ENCODE measurements at regions not wholly inside any gene's neighbourhood (a gene's known extent, or its start where the extent isn't known, plus 50 kb on each side); places are given as distances from the start of the nearest gene placed in this dataset.

DNA sequence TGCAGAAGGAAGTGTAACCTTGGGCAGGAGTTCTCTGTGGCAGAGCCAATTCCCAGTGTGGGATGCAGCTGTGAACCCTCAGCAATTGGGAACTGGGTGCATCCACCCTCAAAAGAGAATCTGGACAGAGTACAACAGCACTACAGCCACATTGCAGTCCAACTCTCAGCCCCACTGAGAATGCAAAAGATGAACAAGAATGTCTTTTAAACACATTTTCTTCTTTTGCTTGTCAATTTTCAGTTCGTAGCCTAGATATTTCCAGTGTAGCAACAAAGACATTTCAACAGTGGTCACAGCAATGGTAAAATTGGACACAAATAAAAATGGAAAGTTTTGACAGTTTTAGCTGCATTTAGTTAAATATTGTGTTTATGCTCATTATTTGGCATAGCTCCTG is 114.0 kb upstream of the APP start (continued):
- TF ChIP-seq, protein P1, sequence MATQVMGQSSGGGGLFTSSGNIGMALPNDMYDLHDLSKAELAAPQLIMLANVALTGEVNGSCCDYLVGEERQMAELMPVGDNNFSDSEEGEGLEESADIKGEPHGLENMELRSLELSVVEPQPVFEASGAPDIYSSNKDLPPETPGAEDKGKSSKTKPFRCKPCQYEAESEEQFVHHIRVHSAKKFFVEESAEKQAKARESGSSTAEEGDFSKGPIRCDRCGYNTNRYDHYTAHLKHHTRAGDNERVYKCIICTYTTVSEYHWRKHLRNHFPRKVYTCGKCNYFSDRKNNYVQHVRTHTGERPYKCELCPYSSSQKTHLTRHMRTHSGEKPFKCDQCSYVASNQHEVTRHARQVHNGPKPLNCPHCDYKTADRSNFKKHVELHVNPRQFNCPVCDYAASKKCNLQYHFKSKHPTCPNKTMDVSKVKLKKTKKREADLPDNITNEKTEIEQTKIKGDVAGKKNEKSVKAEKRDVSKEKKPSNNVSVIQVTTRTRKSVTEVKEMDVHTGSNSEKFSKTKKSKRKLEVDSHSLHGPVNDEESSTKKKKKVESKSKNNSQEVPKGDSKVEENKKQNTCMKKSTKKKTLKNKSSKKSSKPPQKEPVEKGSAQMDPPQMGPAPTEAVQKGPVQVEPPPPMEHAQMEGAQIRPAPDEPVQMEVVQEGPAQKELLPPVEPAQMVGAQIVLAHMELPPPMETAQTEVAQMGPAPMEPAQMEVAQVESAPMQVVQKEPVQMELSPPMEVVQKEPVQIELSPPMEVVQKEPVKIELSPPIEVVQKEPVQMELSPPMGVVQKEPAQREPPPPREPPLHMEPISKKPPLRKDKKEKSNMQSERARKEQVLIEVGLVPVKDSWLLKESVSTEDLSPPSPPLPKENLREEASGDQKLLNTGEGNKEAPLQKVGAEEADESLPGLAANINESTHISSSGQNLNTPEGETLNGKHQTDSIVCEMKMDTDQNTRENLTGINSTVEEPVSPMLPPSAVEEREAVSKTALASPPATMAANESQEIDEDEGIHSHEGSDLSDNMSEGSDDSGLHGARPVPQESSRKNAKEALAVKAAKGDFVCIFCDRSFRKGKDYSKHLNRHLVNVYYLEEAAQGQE (IDR thresholded peaks at IDR 0.05; ENCODE audit: low read depth, low read length) = no peak
- TF ChIP-seq, protein P2, sequence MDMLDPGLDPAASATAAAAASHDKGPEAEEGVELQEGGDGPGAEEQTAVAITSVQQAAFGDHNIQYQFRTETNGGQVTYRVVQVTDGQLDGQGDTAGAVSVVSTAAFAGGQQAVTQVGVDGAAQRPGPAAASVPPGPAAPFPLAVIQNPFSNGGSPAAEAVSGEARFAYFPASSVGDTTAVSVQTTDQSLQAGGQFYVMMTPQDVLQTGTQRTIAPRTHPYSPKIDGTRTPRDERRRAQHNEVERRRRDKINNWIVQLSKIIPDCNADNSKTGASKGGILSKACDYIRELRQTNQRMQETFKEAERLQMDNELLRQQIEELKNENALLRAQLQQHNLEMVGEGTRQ (IDR thresholded peaks at IDR 0.05; ENCODE audit: borderline replicate concordance, low read depth, low read length) = no peak
- TF ChIP-seq EZH2phosphoT487 (IDR thresholded peaks at IDR 0.05; ENCODE audit: borderline replicate concordance, low read depth) = no peak
- no peak for TF ChIP-seq SIN3A (IDR thresholded peaks at IDR 0.05; ENCODE audit: borderline replicate concordance, low read depth, low read length)
- TF ChIP-seq, protein P3, sequence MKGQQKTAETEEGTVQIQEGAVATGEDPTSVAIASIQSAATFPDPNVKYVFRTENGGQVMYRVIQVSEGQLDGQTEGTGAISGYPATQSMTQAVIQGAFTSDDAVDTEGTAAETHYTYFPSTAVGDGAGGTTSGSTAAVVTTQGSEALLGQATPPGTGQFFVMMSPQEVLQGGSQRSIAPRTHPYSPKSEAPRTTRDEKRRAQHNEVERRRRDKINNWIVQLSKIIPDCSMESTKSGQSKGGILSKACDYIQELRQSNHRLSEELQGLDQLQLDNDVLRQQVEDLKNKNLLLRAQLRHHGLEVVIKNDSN (IDR thresholded peaks at IDR 0.05; ENCODE audit: borderline replicate concordance, low read depth) = no peak
- no peak for TF ChIP-seq YY1 (IDR thresholded peaks at IDR 0.05; ENCODE audit: low read depth)
- no peak for TF ChIP-seq CHD2 (IDR thresholded peaks at IDR 0.05; ENCODE audit: low read length, partially characterized antibody)
- TF ChIP-seq, protein P4, sequence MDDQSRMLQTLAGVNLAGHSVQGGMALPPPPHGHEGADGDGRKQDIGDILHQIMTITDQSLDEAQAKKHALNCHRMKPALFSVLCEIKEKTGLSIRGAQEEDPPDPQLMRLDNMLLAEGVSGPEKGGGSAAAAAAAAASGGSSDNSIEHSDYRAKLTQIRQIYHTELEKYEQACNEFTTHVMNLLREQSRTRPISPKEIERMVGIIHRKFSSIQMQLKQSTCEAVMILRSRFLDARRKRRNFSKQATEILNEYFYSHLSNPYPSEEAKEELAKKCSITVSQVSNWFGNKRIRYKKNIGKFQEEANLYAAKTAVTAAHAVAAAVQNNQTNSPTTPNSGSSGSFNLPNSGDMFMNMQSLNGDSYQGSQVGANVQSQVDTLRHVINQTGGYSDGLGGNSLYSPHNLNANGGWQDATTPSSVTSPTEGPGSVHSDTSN (IDR thresholded peaks at IDR 0.05) = no peak
- TF ChIP-seq SMC3 (IDR thresholded peaks at IDR 0.05; ENCODE audit: low read depth, low read length) = no peak
- TF ChIP-seq, protein P5, sequence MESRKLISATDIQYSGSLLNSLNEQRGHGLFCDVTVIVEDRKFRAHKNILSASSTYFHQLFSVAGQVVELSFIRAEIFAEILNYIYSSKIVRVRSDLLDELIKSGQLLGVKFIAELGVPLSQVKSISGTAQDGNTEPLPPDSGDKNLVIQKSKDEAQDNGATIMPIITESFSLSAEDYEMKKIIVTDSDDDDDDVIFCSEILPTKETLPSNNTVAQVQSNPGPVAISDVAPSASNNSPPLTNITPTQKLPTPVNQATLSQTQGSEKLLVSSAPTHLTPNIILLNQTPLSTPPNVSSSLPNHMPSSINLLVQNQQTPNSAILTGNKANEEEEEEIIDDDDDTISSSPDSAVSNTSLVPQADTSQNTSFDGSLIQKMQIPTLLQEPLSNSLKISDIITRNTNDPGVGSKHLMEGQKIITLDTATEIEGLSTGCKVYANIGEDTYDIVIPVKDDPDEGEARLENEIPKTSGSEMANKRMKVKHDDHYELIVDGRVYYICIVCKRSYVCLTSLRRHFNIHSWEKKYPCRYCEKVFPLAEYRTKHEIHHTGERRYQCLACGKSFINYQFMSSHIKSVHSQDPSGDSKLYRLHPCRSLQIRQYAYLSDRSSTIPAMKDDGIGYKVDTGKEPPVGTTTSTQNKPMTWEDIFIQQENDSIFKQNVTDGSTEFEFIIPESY (IDR thresholded peaks at IDR 0.05; ENCODE audit: borderline replicate concordance, low read depth) = no peak

DNA sequence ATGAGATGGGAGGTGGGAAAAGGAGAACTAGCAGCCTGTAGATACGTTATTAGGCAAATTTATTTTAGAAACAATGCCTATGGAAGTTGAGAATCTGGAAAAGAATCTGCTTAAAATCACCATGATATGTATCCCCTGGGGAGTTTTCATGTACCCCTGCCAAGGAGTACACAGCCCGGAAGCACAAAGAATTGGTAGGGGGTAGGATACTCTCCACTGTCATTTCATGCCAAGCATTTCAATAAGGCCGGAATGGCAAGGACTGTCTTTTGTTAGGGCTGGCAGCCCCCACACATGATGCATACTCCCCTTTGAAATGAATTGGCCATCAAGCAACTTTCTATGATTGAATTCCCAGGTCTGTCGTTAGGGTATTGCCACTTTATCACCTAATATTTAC is 111.5 kb upstream of the APP start:
- H3K9me3 ChIP-seq = no peaks in the 10 kb centered on the region
- no peak for DNase-seq

More for the DNA sequence above, 111.5 kb upstream of the APP start:
- Histone ChIP-seq H4K20me1 (ENCODE audit: insufficient read depth) (no peaks in the 10 kb centered on the region), H3F3A (replicated peaks; ENCODE audit: insufficient read depth) (no peaks in the 10 kb centered on the region), H3K36me3 (replicated peaks in 1 of 2; ENCODE audit: control insufficient read depth in 1 of 2, insufficient read depth in 2 of 2, low read length in 1 of 2) (no peaks in the 10 kb centered on the region), H3K27me3 (ENCODE audit: insufficient read depth) (no peaks in the 10 kb centered on the region), H3K4me3 (ENCODE audit: low read depth in 2 of 2, low read length in 1 of 2) (no peak overlapping the region), H3K9ac (no peak overlapping the region), H3K79me2 (ENCODE audit: insufficient read depth) (no peaks in the 10 kb centered on the region), H3K4me2 (no peak overlapping the region), H3K27ac (ENCODE audit: low read depth in 2 of 2, low read length in 1 of 2) (no peak overlapping the region), H3K4me1 (ENCODE audit: control insufficient read depth in 1 of 2, insufficient read depth in 2 of 2, low read depth in 1 of 2, low read length in 1 of 2) (peaks cover 0 to 11% of the 10 kb centered on the region in 2 experiments; a peak in 3 of 4 replicates), H3K9me2 (no peaks in the 10 kb centered on the region), H2AFZ (ENCODE audit: low read depth) (no peak overlapping the region)
- no peak for TF ChIP-seq NRF1 (IDR thresholded peaks at IDR 0.05; ENCODE audit: low read depth, low read length)
- TF ChIP-seq, protein P6, sequence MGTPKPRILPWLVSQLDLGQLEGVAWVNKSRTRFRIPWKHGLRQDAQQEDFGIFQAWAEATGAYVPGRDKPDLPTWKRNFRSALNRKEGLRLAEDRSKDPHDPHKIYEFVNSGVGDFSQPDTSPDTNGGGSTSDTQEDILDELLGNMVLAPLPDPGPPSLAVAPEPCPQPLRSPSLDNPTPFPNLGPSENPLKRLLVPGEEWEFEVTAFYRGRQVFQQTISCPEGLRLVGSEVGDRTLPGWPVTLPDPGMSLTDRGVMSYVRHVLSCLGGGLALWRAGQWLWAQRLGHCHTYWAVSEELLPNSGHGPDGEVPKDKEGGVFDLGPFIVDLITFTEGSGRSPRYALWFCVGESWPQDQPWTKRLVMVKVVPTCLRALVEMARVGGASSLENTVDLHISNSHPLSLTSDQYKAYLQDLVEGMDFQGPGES (IDR thresholded peaks at IDR 0.05; ENCODE audit: low read depth, low read length) = no peak
- TF ChIP-seq CHD2 (IDR thresholded peaks at IDR 0.05; ENCODE audit: low read length, partially characterized antibody) = no peak
- no peak for TF ChIP-seq EZH2phosphoT487 (IDR thresholded peaks at IDR 0.05; ENCODE audit: borderline replicate concordance, low read depth)
- no peak for TF ChIP-seq EP300 (IDR thresholded peaks at IDR 0.05; ENCODE audit: borderline replicate concordance in 1 of 2, low read depth in 1 of 2, low read length in 1 of 2)
- TF ChIP-seq MEF2A (IDR thresholded peaks at IDR 0.05; ENCODE audit: borderline replicate concordance, low read depth) = no peak
- TF ChIP-seq NFIC (IDR thresholded peaks at IDR 0.05; ENCODE audit: borderline replicate concordance) = no peak
- no peak for TF ChIP-seq MXI1 (IDR thresholded peaks at IDR 0.05; ENCODE audit: low read depth, low read length)
- no peak for TF ChIP-seq POLR2AphosphoS5 (IDR thresholded peaks at IDR 0.05; ENCODE audit: low read depth, low read length)
- TF ChIP-seq, protein P5 (IDR thresholded peaks at IDR 0.05; ENCODE audit: borderline replicate concordance, low read depth) = no peak
- no peak for TF ChIP-seq FOXM1 (IDR thresholded peaks at IDR 0.05; ENCODE audit: low read depth)
- TF ChIP-seq SIN3A (IDR thresholded peaks at IDR 0.05; ENCODE audit: borderline replicate concordance, low read depth, low read length) = no peak
- TF ChIP-seq JUND (IDR thresholded peaks at IDR 0.05) = no peak
- POLR2A ChIA-PET = no interaction called here
- CTCF ChIA-PET = no interaction called here
- 12% methylated on average over 4 of the region's 4 CpGs for WGBS (ENCODE audit: low lambda C conversion rate)
